HUES48 (cell line): ENCODE measurements at regions not wholly inside any gene's neighbourhood (a gene's known extent, or its start where the extent isn't known, plus 50 kb on each side); places are given as distances from the start of the nearest gene placed in this dataset.

Experiments used
- H3K27ac ChIP-seq: one replicate; pipeline ENCODE4 v1.7.0; 2013; ENCODE audit warnings: low read depth, low read length, inconsistent platforms
- H3K27me3 ChIP-seq: 2 replicates; pipeline ENCODE4 v1.6.1; 2013; ENCODE audit warnings: mild to moderate bottlenecking, low read length; ENCODE audit not compliant: control insufficient read depth, insufficient read depth
- H3K36me3 ChIP-seq: 2 replicates; pipeline ENCODE4 v1.6.1; 2013; ENCODE audit warnings: low read length; ENCODE audit not compliant: control insufficient read depth, insufficient read depth
- H3K4me1 ChIP-seq: 2 replicates; pipeline ENCODE4 v1.6.1; 2013; ENCODE audit warnings: mild to moderate bottlenecking, low read length; ENCODE audit not compliant: control insufficient read depth, insufficient read depth
- H3K4me3 ChIP-seq: 2 replicates; pipeline ENCODE4 v1.5.1; 2013; ENCODE audit warnings: mild to moderate bottlenecking, low read depth, low read length
- H3K9ac ChIP-seq: 2 replicates; pipeline ENCODE4 v1.6.1; 2013; ENCODE audit warnings: mild to moderate bottlenecking, low read depth, low read length, moderate library complexity
- H3K9me3 ChIP-seq: 2 replicates; pipeline ENCODE4 v1.6.1; 2013; ENCODE audit warnings: low read length; ENCODE audit not compliant: control insufficient read depth, insufficient read depth

DNA sequence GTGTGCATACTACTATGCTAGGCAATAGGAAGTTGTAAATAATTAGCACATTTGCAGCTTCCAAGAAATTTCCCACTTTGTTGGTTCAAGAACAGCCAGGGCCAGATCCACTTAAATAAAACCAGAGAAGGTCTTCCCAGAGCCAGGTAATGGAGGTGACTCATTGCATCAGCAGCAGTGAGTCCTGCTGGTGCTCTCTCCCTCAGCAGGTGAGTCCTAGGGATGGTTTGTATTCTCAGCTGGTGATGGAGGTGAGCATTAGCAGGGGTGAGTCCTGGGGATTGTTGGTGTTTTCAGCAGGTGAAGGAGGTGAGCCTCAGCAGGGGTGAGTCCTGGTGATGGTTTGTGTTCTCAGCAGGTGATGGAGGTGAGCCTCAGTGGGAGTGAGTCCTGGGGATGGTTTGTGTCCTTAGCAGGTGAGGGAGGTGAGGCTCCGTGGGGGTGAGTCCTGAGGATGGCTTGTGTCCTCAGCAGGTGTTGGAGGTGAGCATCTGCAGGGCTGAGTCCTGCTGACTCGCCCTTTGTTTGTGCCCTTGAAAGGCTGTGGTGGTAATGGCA, 232.8 kb upstream of the EXOC2 start:
- Histone ChIP-seq H3K36me3 (no peaks in the 10 kb centered on the region), H3K27me3 (no peaks in the 10 kb centered on the region), H3K4me1 (no peaks in the 10 kb centered on the region), H3K4me3 (no peak overlapping the region), H3K9ac (no peak overlapping the region), H3K27ac (no peak overlapping the region), H3K9me3 (peaks cover 13% of the 10 kb centered on the region)

DNA sequence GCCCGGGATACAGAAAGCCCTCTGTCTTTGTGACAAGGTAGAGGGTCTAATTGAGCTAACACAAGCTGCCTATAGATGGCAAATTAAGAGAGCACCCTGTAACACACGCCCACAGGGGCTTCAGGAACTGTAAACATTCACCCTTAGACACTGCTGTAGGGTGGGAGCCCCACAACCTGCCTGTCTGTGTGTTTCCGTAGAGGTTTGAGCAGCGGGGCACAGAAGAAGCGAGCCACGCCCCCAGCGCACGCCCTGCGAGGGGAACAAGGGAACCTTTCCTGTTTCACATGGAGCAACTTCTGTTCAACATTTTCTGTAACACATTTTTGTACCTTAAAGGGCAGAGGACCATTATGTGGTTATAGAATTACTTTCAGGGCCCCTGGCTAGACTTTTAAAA, 231.7 kb upstream of the EXOC2 start:
- Histone ChIP-seq H3K4me3 (no peak overlapping the region), H3K27ac (no peak overlapping the region), H3K9ac (no peak overlapping the region), H3K9me3 (peaks cover 22% of the 10 kb centered on the region), H3K27me3 (no peaks in the 10 kb centered on the region), H3K4me1 (no peaks in the 10 kb centered on the region), H3K36me3 (no peaks in the 10 kb centered on the region)

DNA sequence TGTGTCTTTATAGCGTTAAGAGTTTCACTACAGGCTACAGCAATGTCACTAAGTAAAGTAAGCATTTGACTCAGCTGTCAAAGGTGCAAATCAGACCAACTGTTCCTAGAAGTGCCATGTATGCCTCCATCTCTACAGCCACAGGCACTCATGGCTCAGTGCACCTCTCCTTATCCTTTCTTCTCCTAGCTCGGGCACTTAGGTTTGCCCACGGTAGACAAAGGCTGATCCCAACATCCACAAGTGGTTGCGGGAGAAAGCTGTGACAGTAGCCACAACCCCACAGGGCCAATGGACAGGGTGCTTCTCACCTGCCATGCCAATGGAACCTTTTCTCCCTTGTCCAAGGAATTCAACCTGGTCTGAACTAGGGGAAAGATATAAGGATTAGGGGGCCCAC, 228.5 kb upstream of the EXOC2 start:
- no peak overlapping the region for H3K27ac ChIP-seq
- H3K9ac ChIP-seq, result no peak overlapping the region
- no peaks in the 10 kb centered on the region for H3K27me3 ChIP-seq
- no peak overlapping the region for H3K4me3 ChIP-seq
- H3K9me3 ChIP-seq, result peaks cover 31% of the 10 kb centered on the region
- H3K4me1 ChIP-seq, result no peaks in the 10 kb centered on the region
- no peaks in the 10 kb centered on the region for H3K36me3 ChIP-seq

DNA sequence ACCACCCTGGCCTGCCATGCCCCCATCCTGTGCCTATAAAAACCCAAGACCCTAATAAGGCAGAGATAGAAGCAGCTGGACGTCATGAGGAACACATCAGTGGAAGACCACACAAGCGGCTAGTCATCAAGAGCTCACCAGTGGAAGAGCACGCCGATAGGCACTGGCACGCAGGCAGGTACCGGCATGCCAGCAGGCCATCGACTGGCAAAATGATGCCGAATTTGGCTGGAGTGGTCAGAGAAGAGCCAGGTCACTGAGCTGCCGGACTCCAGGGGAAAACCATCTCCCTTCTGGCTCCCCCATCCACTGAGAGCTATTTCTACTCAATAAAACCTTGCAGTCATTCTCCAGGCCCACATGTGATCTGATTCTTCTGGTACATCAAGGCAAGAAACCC, 227.6 kb upstream of the EXOC2 start:
- H3K36me3 ChIP-seq, result no peaks in the 10 kb centered on the region
- H3K4me3 ChIP-seq, result no peak overlapping the region
- H3K9ac ChIP-seq, result no peak overlapping the region
- peaks cover 31% of the 10 kb centered on the region for H3K9me3 ChIP-seq
- H3K27ac ChIP-seq, result no peak overlapping the region
- no peaks in the 10 kb centered on the region for H3K4me1 ChIP-seq
- H3K27me3 ChIP-seq, result no peaks in the 10 kb centered on the region

DNA sequence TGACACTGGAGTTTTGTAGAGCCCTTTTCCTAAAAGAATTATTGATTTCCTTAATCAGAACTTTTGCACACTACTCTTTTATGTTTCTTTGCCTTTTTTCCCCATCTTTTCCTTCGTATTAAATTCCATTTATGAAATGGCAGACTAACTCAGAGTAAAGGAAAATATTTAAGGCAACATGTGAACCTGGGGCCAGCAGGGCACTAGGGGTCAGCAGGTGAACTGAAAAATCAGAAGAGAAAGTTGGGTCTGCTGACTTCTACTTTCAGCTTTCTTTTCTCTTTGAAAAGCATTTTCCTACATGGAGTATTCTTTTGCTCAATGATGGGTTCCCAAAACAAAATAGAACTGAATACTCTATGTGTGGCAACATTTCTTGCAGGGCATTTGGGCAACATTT, 226.6 kb upstream of the EXOC2 start:
- H3K27me3 ChIP-seq, result no peaks in the 10 kb centered on the region
- H3K27ac ChIP-seq, result no peak overlapping the region

DNA sequence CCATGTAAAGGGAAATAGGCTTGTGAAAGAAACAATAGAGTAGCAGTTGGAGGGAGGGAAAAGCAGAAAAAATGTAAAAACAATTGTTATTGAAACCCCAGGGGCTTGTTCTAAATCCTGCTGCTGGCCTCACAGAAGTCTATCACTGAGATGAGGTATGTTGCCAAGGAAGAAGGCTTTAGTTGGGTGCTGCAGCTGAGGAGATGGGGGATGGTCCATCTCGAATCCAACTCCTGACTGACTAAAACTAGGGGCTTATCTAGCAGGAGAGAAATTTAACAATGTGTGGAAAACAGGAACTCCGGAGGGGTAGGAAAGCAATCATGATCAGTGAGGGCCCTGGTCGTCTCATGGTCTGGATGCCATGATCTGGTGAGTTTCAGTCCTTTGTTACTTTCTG, 225.0 kb upstream of the EXOC2 start:
- Histone ChIP-seq H3K36me3 (no peaks in the 10 kb centered on the region), H3K27ac (no peak overlapping the region), H3K9ac (no peak overlapping the region), H3K27me3 (no peaks in the 10 kb centered on the region), H3K9me3 (peaks cover 27% of the 10 kb centered on the region), H3K4me3 (no peak overlapping the region), H3K4me1 (peaks cover 5% of the 10 kb centered on the region)

More for the DNA sequence above, 226.6 kb upstream of the EXOC2 start:
- Histone ChIP-seq H3K4me1 (no peaks in the 10 kb centered on the region), H3K9ac (no peak overlapping the region), H3K36me3 (no peaks in the 10 kb centered on the region), H3K9me3 (peaks cover 31% of the 10 kb centered on the region), H3K4me3 (no peak overlapping the region)

DNA sequence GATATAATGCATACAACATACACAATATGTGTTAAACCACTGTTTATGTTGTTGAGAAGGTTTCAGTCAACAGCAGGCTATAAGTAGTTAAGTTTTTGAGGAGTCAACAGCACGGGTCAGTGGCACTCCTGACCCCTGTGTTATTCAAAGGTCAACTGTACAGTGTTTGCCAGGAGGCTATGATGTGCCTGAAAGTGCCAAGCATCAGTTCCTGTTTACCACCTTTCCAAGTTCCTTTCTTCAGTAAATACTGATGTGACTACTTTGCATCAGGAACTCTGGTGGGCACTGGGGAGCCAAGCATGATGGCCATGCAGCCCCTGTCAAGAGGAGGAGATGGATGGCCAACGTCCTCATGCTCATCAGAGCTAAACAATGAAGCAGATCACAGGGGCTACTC, 224.4 kb upstream of the EXOC2 start:
- H3K27me3 ChIP-seq, result no peaks in the 10 kb centered on the region
- peaks cover 23% of the 10 kb centered on the region for H3K9me3 ChIP-seq
- no peak overlapping the region for H3K27ac ChIP-seq
- no peak overlapping the region for H3K9ac ChIP-seq
- no peak overlapping the region for H3K4me3 ChIP-seq
- peaks cover 5% of the 10 kb centered on the region for H3K4me1 ChIP-seq
- no peaks in the 10 kb centered on the region for H3K36me3 ChIP-seq

DNA sequence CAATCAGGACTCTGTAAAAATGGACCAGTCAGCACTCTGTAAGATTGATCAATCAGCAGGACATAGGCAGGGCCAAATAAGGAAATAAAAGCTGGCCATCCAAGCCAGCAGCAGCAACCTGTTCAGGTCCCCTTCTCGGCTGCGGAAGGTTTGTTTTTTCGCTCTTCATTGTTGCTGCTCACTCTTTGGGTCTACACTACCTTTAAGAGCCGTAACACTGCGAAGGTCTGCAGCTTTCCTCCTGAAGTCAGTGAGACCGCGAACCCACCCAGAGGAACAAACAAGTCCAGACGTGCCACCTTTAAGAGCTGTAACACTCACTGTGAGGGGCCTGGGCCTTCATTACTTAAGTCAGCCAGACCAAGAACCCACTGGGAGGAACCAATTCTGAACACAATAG, 223.2 kb upstream of the EXOC2 start:
- no peaks in the 10 kb centered on the region for H3K27me3 ChIP-seq
- peaks cover 20% of the 10 kb centered on the region for H3K9me3 ChIP-seq
- no peak overlapping the region for H3K27ac ChIP-seq
- H3K9ac ChIP-seq, result no peak overlapping the region
- no peaks in the 10 kb centered on the region for H3K36me3 ChIP-seq
- peaks cover 5% of the 10 kb centered on the region for H3K4me1 ChIP-seq
- H3K4me3 ChIP-seq, result no peak overlapping the region

DNA sequence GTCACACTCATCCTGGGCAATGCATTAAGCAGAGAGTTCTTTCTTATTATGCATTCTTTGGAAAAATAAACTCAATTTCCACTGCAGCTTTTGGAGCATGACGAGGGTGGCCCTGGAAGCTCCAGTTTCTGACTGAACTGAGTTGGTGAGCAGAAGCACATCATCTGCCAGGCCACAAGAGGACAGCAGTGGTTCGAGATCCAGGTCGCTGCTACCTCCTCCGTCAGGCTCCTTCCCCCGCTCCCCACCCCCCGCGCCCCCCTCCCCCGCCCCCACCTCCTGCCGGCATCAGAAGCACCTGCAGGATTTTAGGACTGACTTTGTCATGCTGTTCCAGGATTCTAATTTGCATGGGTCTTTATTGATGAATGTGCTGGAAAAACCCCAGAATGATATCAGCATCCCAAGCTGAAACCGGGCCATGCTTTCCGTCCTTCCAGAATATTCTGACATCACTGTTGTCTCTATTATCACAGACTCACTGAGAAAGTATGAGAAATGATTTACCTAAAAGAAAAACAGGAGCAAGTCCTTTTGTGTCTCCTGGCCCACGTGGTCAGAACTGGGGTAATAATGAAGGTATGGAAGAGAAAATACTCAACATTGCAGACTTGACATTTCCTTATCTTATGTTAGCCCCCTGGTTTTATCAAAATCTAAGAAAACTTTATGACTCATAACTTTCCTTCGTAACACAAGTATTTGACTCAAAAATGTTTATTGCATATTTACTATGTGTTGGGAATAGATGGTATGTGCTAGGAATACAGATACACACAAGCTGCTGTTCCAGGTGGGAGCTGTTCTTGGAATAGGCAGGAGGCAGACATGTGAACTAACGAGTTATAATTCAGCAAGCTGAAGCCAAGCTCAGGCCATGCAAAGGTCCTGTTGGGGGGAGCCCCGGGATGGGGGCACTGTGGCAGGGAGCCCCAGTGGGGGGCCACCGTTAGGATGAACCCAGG, 220.2 kb upstream of the EXOC2 start:
- H3K27ac ChIP-seq, result no peak overlapping the region
- peaks cover 5% of the 10 kb centered on the region for H3K4me1 ChIP-seq
- H3K9me3 ChIP-seq, result peaks cover 9% of the 10 kb centered on the region; the same call in 1 of the 2 replicates
- no peaks in the 10 kb centered on the region for H3K27me3 ChIP-seq
- no peak overlapping the region for H3K9ac ChIP-seq
- no peaks in the 10 kb centered on the region for H3K36me3 ChIP-seq
- H3K4me3 ChIP-seq, result no peak overlapping the region

DNA sequence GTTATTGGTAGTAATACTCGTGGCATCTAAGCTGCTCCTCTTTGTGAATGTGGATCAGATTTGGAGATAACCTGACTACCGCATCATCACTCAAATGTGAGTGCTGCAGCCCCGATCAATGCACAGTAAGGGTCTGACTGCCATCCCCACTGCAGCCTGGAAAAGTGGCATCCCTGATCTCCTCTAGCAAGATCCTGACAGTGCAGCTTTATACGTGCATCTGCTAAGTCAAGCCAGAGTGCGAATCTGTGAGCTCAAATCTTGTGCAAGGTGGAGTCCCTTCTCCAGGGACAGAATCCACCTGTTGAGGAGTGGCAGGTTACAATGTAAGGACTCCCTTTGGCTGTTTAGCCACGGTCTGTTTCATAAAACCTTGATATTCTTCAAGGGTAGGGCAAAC, 215.0 kb upstream of the EXOC2 start:
- no peaks in the 10 kb centered on the region for H3K9me3 ChIP-seq
- H3K27ac ChIP-seq, result no peak overlapping the region
- no peak overlapping the region for H3K9ac ChIP-seq
- no peaks in the 10 kb centered on the region for H3K4me1 ChIP-seq
- no peak overlapping the region for H3K4me3 ChIP-seq
- no peaks in the 10 kb centered on the region for H3K27me3 ChIP-seq
- H3K36me3 ChIP-seq, result no peaks in the 10 kb centered on the region

DNA sequence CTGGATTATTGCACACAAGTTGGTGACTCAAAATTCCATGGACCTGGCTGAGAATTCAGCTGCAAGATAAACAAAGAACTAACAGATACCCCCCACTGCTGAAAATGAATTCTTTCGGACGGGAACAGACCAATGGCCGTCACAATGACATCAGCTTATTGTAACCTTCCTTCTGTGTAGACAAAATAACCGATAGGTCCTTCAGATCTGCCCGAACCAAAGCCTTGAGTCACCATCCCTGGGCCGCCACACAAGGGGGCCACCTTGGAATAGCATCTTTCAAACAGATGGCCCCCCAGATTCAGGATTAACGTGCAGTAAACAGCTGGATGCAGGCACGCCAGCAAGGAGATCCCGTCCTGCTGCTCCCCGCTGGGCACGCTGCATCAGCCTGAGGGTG, 214.0 kb upstream of the EXOC2 start:
- no peaks in the 10 kb centered on the region for H3K4me1 ChIP-seq
- H3K9me3 ChIP-seq, result no peaks in the 10 kb centered on the region
- no peak overlapping the region for H3K4me3 ChIP-seq
- H3K9ac ChIP-seq, result no peak overlapping the region
- no peaks in the 10 kb centered on the region for H3K36me3 ChIP-seq
- H3K27me3 ChIP-seq, result no peaks in the 10 kb centered on the region
- H3K27ac ChIP-seq, result no peak overlapping the region
